GM12872 (cell line): ENCODE measurements at regions not wholly inside any gene's neighbourhood (a gene's known extent, or its start where the extent isn't known, plus 50 kb on each side); places are given as distances from the start of the nearest gene placed in this dataset.

Source experiments
- CTCF ChIP-seq: IDR thresholded peaks from 3 replicates; pipeline ENCODE4 v1.5.1; 2011; ENCODE audit warnings: low read depth, mild to moderate bottlenecking, low read length, moderate library complexity; ENCODE audit not compliant: insufficient read depth

DNA sequence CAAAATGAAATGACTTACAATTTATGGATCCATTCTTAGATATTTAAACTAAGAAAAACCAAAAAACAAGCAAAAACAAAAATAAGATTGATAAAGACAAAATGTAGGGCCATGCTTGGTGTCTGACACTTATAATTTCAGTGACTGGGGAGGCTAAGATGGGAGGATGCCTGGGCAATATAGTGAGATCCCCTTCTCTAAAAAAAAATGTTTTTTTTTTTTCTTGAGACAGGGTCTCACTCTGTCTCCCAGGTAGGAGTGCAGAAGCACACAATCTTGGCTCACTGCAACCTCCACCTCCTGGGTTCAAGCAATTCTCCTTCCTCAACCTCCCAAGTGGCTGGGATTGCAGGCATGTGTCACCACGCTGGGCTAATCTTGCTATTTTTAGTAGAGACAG, 92.4 kb downstream of the HFE start:
- no peak for TF ChIP-seq CTCF

DNA sequence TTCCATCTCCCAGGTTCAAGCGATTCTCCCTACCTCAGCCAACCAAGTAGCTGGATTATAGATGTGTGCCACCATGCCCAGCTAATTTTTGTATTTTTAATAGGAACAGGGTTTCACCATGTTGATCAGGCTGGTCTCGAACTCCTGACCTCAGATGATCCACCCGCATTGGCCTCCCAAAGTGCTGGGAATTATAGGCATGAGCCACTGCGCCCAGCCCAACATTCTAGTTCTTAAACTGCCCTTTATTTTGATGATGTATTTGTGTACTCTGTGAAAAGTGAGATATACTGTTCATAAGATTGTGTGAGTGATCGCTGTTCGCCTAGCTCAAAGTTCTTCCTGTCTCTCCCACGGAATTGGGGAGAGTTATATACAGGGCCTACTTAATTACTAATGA, 93.1 kb downstream of the HFE start:
- TF ChIP-seq CTCF, result no peak

DNA sequence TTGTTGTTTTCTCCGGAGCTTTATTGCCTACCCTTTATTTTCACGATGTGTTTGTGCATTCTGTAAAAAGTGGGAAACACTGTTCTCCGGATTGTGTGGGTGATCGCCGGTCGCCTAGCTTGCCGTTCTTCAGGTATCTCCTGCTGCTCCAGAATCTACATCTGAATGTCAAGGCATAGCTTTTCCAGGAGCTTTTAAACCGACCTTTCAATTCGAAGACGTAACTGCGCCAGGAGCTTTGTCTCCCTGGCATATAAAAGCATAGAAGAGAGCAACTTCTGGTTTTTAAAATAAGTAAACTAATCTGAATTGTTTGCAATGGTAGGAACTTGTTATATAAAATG, 96.0 kb downstream of the HFE start:
- TF ChIP-seq CTCF, result no peak

- TF ChIP-seq CTCF, result no peak
These were observed 96.5 kb downstream of the HFE start for GRCh38 chr6:26183581-26184366.

DNA sequence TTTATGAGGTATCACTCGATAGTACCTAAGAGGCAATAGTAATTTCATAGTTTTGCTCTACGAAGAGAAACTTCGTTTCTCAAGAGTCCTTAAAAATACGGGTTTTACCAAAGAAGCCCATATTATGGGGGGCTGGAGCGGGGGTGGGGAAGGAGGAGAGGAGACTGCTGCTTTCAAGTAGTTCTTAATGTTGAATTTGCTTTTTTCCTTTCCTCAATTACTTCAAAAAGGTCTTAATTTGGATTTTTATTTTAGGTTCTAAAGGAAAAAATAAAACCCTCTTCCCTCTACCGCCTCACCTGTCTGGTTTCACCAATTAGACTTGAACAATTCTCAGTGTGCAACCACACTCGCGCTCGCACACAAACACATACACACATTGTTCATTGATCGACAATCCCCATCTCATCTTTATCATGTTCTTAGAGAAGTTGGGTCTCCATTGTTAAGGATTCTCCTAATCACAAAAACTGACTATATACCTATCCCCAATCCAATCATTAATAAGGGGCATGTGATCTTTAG, 97.2 kb downstream of the HFE start:
- no peak for TF ChIP-seq CTCF

DNA sequence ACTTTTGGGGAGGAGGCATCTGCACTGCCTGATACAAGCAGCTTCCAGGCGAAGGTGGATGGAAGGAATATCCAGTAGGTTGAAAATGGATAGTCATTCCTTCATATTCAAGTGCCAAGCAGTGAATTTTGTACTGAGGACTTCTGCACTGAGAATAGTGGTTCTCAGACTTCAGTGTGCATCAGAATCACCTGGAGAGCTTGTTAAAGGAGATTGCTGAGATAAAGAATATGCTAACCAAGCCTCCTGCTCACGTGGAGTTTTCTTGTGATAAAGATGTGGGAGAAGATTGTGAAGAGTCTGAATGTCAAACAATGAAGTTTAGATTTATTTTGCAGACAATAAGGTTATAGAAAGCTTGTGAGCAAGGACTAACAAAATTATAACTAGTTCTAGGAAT, 97.8 kb downstream of the HFE start:
- no peak for TF ChIP-seq CTCF

DNA sequence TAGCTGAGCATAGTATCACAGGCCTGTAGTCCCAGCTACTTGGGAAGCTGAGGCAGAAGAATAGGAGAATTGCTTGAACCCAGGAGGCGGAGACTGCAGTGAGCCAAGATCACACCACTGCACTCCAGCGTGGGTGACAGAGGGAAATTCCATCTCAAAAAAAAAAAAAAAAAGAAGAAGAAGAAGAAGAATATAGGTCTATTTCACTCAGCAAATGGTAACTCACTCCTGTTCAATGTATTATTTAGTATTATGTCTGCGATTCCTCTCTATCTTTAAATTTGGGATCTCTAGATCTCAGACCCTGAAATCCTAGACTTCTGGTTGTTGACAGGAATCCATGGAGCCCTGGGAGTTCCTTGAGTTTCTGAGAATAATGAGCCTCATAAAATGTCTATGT, 98.6 kb downstream of the HFE start:
- TF ChIP-seq CTCF, result no peak
